NCI-H1694 (cell line): ENCODE measurements at regions not wholly inside any gene's neighbourhood (a gene's known extent, or its start where the extent isn't known, plus 50 kb on each side); places are given as distances from the start of the nearest gene placed in this dataset.

Source experiments
- DNase-seq: peaks from one replicate; lab custom pipeline; 2025; lab: John Stamatoyannopoulos, UW

DNA sequence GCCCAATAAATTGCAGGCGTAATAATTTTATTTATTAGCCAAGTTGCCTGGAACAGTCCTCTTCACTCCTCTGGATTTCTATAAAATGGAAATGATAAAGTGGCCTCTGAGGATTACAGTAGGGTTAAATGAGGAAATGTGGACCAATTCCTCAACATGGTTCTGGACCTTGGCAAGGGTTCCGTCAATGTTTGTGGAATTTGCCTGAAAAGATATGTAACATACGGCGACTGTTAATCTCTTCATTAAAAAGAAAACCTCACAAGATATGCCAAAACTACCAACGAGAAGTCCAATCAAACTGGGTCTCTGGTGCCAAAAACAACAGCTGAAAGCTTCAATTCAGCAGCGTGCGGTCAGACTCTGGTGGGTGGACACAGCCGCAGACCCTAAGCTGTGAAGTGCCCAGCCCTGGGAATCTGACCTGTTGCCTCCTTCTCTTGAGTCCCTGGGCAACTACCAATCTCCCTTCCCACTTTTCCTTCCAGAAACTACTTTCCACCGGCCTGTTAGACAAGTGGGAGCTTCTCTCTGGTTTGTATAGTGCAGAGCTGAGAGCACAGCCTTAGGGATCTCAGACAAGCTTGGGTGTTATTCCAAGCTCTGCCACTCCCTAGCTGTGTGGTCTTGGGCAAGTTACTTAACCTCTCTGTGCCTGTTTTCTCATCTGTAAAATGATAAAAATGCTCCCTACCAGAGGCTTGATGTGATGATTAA is 190.5 kb upstream of the GSC start:
- DNase-seq: no peak

DNA sequence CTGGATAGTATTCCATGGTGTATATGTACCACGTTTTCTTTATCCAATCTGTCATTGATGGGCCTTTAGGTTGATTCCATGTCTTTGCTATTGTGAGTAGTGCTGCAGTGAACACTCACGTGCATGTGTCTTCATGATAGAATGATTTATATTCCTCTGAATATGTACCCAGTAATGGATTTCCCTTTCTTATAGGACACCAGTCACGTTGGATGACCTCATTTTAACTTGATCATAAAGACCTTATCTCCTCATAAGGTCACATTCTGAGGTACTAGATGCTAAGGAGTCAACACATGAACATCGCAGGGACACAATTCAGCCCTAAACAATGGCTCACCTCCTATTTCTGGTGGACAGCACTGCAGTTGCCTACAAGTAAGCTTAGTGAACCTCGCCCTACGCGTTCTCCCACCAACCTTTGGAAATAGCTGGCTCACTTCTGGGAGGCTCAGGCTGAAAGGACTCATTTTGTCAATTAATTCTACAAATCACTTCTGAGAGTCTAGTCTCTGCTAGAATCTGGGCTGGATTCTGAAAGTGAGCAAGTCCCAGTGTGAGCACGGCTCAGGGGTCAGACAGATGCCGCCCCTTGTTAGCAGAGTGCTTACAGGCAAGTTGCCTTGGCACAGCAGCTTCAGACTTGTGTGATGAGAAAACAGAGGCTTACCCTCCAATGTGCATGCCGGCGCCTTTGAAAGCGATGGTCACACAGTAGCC is 183.8 kb upstream of the GSC start:
- no peak for DNase-seq

DNA sequence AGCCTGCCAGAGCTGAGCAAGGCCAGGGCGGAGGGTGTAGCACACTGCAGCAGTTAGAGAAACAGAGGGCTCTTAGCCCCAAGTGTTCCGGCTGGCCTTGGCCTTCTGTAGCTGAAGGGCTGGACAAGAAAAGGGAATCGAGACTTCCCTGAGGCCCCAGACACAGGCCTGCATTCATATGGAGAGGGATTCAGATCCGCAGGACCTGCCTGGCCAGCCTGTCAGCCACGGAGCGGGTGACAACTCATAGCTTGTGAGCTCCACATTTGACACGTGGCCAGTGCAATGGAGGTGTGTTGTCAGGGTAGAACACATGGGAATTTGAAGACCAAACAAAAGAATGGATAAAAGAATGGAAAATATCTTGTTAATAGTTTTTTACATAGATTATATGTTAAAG is 182.2 kb upstream of the GSC start:
- no peak for DNase-seq

DNA sequence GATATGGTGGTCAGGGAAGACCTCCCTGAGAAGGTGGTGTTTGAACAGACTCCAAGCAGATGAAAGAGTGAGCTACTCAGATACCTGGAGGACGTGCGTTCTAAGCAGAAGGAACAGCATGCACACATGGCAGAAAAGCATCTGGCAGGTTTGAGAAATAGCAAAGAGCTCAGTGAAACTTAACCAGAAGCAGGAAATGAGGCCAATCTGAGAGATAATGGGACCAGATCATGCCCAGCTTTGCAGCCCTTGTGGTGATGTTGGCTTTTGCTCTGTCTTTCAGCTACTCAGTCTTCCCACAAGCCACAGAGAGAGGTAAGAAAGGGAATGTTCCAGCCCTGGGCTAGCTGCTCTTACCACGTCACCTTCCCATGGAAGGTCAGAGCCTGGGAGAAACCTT is 176.3 kb upstream of the GSC start:
- no peak for DNase-seq

DNA sequence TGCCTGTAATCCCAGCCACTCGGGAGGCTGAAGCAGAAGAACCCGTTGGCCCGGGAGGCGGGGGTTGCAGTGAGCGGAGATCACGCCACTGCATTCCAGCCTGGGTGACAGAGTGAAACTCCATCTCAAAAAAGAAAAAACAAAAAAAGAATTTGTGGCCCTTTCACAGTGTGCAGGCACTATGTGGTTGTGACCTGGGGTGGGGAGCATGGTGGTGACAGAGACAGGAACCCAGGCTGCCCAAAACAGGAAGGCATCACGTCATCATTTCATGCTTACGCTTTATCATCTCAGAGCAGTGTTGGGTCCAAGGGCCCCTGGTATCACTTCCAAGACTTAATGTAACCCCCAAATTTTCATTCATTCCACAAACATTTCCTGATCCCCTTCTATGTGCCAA is 175.7 kb upstream of the GSC start:
- DNase-seq: no peak

DNA sequence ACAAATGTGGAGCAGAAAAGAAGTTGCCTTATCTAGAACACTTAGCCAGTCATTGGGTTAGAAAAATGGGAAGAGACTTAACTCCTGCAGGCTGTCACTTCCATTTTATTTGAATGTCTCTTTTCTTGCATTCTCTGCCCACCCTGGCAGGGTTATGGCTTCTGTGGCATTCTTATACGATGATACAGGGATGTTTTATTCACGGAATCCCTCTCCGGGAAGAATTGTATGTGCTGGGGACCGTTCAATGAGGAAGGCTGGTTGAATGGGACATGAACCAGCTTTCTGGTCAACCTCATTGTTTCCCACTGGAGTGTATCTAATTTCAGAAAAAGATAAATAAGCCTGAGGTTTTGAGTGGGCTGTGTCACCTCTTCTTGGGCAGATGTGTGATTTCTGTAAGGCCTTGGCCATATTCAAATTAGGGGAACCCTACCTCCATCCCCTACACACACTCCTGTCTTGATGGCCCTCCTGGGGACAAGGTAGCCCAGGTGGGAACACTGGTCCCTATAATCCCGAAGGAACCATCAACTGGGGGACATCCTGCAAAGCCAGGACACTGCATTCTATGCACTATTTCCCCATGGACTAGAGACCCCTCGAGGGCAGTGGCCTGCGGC is 174.8 kb upstream of the GSC start:
- no peak for DNase-seq

DNA sequence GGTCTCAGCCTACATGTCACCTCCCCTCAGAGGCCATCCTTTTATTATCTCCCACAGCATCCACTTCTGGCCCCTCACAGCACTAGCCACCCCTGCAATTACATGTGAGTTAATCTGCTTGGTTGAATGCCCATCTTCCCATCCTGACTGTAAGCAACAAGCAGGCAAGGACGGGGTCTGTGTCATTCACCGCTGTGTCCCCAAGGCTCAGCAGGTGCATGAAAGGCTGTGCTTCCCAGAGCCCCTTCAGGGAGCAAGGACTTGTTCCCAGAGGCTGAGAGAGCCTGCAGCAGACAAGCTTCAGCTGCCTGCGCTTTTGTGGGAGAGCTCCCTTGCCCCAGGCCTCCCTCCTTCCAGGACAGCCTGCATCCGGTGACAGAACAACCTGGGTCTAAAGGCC is 172.7 kb upstream of the GSC start:
- DNase-seq: no peak

DNA sequence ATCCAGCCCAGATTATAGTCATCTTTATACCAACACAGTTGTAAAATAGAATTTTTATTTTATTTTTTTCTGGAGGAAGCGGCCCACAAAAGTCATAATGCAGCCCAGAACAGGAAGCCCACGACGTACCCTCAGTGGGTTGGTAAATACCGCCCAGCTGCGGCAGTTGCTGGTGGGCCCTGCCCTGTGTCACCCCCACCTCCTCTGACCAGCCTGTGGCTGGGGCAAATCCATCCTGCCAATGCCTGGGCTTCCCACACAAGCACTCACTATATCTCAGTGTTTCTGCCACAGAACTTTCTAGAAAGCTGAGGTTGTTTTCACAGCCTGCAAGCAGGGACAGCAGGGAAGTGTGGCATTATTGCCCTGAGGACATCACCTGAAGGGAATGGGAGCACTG is 171.4 kb upstream of the GSC start:
- DNase-seq: no peak

DNA sequence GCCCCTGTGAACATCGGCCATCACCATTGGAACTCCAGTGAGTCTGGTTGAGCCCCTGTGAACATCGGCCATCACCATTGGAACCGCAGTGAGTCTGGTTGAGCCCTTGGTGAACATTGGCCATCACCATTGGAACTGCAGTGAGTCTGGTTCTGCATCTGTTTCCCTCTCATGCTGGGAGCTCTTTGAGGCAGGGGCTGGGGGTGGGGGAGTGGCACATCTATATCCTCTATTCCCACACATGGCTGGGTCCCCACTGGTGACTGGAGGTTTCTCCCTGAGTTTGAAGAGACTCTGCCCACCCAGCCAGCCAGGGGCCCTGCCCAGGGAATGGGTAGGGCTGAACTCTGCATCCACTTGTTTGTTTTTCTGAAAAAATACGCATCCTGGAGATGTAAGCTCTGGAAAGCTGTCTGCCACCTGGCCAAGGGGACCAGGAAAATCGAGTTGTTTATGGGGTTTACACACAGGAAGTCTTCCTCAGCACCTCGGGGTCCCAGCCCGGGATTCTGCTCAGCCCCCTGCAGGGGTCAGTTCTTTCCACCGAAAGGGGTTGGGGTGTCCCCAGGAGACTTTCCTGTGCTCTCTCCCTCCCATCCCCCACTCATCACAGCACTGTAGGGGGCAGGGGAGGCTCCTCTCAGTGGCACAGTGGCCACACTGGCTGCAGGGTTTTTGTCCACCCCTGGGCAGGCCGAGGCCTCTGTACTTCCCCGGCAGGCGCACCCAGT is 170.5 kb upstream of the GSC start:
- DNase-seq: no peak

DNA sequence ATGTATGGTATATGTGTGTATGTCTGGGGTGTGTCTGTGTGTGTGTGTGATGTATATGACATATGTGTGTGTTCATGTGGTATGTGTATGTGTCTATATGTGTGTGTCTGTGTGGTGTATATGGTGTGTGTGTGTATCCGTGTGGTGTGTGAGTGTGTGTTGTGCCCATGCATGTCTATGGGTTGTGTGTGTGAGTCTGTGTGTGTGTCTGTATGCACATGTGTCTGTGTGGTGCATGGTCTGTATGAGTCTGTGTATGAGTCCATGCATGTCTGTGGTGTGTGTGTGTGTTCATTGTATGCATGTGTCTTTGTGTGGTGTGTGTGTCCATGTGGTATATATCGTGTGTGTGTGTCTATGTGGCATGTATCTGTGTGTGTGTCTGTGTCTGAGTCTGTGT is 168.1 kb upstream of the GSC start:
- no peak for DNase-seq

DNA sequence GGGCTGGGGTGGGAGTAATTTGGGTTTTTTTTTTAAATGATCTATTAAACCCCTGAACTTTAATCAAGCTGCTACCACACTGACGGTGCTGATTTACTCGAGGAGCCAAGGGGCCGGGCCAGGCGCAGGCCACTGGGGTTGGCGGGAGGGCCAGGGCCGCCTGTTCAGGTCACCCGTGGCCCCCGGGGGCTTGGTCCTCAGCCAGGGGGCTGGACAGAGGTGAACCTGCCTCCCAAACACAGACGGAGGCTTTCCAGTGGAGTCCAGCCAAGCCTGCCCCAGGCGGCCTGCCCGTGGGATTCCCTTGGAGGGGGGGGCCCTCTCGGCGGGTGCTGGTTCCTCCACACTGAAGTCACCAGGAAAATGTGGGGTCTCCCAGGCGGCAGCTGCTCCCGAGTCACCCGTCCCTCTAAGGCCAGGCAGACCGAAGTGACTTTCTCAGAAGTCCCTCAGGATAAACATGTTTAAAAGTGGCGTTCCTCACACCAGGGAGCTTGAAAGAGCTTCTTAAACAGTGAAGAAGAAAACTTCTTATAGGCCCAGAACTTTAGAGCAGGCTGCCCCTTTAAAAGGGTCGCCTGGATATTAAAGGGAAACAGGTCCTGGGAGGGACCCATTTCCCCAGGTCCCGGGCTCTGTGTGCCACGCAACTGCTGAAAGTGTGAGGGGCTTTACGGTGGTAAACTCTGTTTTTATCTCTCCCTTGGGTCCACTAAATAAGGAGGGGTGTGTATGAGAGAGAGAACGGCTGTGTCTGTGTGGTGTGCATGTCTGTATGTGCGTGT is 167.2 kb upstream of the GSC start:
- peak; percentile 50 for DNase-seq

DNA sequence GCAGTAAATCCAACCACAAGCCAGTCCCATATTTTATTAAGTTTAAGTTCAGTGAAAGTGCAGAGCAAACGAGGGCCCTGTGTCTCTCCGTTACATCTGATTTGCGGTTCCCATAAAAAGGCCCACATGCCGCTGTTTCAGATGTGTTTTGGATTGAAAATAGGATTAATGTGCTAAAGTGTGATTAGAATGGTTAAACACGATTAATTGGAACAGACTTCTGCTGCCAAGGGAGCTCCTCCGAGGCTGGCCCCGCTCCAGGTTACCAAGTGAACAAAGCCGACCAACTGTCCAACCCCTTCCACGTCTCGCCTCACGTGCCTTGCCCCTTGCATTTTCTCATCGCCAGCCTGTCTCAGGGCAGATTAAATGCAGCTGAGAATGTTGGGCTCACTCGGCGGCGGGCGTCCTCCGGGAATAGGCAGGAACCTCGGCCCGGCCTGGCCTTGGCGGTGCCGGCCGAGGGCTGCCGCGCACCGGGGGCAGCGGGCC is 166.5 kb upstream of the GSC start:
- DNase-seq: peak; percentile 99

DNA sequence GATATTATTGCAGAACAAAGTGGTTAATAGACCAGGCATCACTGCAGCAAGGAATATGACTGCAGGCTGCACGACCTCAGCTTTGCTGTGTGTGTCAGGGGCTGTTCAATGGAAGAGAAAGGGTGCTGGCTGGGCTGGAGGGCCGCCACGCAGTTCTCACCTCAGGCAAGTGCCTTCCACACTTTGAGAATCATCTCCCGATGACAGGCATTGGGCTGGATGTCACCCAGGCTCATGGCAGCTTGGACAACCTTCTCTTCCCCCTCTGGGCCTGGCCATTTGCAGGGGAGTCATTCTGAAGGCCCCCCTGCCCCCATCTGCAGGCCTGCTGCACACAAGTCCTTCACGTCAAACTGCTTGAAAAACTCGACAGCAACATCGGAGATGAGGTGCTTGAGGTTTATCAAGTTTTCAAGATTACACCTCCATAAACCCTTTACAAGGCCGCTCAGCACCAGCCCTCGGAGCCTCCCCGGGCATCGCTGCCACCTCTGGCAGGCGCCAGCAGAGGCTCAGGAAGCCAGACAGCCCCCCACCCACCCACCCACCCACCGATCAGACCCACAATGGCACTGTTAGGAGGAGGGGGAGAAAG is 165.9 kb upstream of the GSC start:
- no peak for DNase-seq

DNA sequence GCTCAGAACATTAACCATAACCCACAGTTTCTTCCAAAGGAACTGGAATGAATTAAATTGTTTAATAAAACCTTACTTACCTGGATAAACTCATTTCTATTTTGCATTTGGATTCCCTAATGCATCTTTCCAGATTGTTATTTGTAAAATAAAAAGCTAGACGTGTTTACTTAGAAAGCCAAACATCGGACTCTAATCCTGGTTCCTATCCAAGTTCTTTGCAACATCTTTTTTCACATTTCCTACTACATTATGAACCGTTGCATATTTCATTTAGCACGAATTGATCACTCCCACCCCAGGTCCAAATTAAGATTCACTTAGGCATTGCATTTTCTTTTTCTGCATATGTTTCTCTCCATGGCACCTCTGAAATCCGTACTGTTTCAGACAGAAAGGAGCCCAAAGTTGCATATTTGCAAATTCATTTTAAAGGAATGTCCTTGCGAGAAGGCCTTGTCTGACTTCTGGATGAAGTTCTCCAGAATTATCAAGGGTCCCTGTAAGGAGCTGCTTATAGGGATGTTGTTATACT is 164.4 kb upstream of the GSC start:
- DNase-seq: no peak

DNA sequence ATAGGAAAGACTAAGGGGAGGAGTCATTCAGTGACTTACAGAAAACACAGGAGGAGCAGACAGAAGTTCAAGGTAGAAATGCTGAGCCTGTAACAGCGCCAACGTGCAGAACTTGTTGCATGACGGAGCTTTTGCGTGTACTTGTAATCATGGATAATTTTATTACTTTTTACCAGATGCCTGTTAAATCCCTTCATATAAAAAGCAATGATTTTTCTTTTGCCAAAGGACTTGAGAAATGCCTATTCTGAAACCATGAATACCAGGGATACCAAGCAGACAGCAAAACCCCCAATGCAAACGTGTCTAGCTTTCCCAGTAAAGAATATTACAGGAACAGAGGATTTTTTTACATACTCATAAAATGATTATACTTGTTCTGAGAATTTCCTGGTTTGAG is 163.6 kb upstream of the GSC start:
- no peak for DNase-seq

DNA sequence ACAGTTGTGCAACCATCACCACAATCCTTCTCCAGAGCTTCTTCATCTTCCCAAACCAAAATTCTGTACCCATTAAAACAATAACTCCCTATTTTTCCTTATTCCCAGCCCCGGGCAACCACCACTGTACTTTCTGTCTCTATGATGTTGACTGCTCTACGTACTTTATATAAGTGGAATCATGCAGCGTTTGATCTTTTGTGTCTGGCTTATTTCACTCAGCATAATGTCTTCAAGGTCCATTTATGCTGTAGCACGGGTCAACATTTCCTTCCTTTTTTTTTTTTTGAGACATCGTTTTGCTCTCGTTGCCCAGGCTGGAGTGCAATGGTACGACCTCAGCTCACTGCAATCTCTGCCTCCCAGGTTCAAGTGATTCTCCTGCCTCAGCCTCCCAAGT is 162.7 kb upstream of the GSC start:
- no peak for DNase-seq

DNA sequence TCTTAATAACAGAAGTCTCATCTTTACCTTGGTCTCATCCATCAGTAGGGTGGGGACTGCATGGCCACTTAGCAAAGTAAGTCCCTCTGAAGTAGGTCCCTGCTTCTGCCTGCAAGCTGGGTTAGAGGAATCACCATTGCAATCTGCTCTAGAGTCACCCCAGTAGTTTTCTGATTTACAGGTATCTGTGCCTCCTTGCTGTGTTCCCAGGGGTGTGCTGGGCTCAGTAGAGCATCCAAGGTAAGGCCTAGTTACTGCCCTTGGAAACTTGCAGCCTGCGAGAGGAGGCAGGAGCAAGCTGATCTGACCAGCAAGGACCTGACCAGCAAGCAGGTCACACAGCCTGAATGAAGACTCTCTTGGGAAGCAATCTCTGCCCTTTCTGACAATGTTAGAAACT is 160.8 kb upstream of the GSC start:
- no peak for DNase-seq

DNA sequence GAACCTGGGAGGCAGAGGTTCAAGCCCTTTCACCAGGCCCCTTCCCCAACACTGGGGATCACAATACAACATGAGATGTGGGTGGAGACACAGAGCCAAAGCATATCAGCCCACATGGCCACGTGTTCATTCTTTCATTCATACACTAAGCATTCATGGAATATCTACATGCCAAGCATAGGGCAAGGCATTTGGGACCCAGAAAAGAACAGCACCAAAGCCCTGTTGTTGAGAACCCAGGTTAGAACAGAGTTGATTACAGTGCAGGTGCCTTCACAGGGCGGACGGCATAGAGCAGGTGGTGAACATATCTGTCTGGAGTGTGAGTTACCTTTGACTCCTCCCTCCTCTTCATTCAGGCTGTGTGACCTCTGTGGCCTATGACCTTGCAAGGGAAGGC is 159.4 kb upstream of the GSC start:
- no peak for DNase-seq

DNA sequence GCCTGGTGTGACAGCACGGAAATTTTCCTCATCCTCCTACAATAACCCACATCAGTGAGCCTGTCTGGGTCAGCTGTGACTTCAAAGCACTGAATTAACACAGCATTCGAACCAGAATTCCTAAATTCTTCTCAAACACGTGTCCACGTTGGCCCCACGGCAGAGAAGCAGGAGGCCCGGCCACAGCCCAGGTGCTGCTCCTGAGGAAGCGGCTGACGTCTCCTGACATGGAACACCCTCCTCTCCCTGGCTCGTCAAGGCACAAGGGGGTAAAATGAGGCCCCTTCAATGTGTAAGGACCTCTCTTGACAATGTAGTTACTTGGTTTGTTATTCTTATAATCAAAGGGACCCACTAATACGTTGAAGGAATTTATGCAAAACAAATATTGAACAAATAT is 156.3 kb upstream of the GSC start:
- DNase-seq: no peak

DNA sequence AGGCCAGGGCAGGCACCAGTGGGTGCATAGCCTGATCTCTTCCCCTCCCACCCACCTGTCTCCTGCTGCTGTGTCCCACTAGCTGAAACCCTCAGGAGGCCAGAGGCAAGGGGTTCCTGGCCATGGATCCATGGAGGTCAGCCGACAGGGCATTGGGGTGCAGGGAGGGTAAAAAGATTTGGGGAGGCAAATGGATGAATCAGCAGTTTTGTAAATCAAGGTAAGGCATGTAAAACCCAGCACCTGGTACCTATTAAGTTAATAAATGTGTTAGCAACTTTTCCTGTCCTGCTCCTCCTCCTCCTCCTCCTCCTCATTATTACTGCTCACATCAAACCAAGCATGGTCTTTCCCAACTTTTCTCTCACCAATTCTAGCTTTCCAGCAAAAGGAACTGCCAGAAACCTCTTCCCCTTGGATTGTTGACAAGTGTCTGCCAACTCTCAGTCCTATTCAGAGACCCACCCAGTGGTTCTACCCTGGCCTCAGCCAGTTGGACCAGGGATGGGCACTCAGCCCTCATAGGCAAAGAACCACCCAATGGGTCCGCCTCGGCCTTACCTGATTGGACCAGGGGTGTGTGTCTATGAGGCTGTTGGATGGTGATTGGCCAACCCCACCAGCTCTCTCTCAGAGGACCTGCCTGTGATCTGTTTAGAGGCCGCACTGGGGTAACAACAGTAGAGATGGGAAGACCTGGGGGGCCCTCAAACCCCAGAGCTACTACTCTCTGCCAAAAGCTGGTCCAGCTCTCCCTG is 155.7 kb upstream of the GSC start:
- no peak for DNase-seq
